Uterus (tissue), 2 donors: ENCODE measurements at regions not wholly inside any gene's neighbourhood (a gene's known extent, or its start where the extent isn't known, plus 50 kb on each side); places are given as distances from the start of the nearest gene placed in this dataset.

Source experiments
- POLR2A ChIP-seq, 2 donors: fragments of 450-650 bp; IDR thresholded peaks; one replicate each; pipeline ENCODE4 v1.6.1; 2016; ENCODE audit warnings: antibody characterized with exemption in 2 of 2, mild to moderate bottlenecking in 1 of 2, moderate library complexity in 1 of 2
- TF ChIP-seq, protein P1 (sequence below), 4 experiments: fragments of 200-600 bp in 2 of 4; fragments of 450-650 bp in 2 of 4; sonication (generic) in 2 of 4; IDR thresholded peaks; one replicate each; pipeline ENCODE4 v1.5.1; 2016 to 2019; ENCODE audit warnings: antibody characterized with exemption in 4 of 4, mild to moderate bottlenecking in 2 of 4, moderate library complexity in 1 of 4

DNA sequence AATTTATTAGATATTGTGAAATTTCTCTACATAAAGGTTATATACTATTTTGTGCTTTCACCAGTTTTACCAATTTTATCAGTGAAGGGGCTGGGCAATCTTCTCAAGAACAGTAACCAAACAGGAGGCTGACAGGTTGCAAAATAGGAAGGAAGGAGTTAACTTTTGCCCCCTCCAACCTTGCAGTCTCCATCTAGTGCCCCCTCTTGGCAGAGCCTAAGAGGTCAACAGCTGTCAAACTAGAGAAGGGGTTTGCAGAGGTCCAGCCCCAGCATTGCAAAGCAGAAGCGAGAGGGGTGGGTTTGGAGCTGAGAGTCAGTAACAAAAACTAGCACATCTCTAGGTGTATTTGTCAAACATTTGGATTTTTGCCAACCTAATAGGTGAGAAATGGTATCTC is 391.0 kb downstream of the CDC5L start:
- TF ChIP-seq, protein P1, sequence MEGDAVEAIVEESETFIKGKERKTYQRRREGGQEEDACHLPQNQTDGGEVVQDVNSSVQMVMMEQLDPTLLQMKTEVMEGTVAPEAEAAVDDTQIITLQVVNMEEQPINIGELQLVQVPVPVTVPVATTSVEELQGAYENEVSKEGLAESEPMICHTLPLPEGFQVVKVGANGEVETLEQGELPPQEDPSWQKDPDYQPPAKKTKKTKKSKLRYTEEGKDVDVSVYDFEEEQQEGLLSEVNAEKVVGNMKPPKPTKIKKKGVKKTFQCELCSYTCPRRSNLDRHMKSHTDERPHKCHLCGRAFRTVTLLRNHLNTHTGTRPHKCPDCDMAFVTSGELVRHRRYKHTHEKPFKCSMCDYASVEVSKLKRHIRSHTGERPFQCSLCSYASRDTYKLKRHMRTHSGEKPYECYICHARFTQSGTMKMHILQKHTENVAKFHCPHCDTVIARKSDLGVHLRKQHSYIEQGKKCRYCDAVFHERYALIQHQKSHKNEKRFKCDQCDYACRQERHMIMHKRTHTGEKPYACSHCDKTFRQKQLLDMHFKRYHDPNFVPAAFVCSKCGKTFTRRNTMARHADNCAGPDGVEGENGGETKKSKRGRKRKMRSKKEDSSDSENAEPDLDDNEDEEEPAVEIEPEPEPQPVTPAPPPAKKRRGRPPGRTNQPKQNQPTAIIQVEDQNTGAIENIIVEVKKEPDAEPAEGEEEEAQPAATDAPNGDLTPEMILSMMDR (IDR thresholded peaks at IDR 0.05): no peak
- TF ChIP-seq POLR2A (IDR thresholded peaks at IDR 0.05): no peak
